Upper lobe of left lung (tissue), 6 donors: ENCODE measurements at regions not wholly inside any gene's neighbourhood (a gene's known extent, or its start where the extent isn't known, plus 50 kb on each side); places are given as distances from the start of the nearest gene placed in this dataset.

Experiments used
- ATAC-seq, 2 donors: fragments of 200-7000 bp; cut with Tn5 transposase; one replicate each; pipeline ENCODE4 v1.9.1; 2022; ENCODE audit warnings: mild to moderate bottlenecking in 2 of 2, moderate library complexity in 2 of 2; ENCODE audit not compliant: low FRiP score in 2 of 2
- DNase-seq, 2 donors: peaks; one replicate each; pipeline ENCODE4 v3.0.0-alpha.2; 2019 to 2020
- H3K27ac ChIP-seq, 4 donors: fragments of 200-600 bp; sonication (generic); one replicate each; pipeline ENCODE4 v1.5.1; 2016 to 2019
- H3K27me3 ChIP-seq, 4 donors: fragments of 200-600 bp; sonication (generic); one replicate each; pipeline ENCODE4 v1.5.1; 2017 to 2019
- H3K36me3 ChIP-seq, 4 donors: fragments of 200-600 bp; sonication (generic); one replicate each; pipeline ENCODE4 v1.5.1; 2016 to 2019
- H3K4me1 ChIP-seq, 4 donors: fragments of 200-600 bp; sonication (generic); one replicate each; pipeline ENCODE4 v1.5.1; 2018 to 2019
- H3K4me3 ChIP-seq, 4 donors: fragments of 200-600 bp; sonication (generic); one replicate each; pipeline ENCODE4 v1.5.1; 2017 to 2019; ENCODE audit warnings: mild to moderate bottlenecking in 2 of 4, moderate library complexity in 1 of 4
- H3K9me3 ChIP-seq, 4 donors: fragments of 200-600 bp; sonication (generic); one replicate each; pipeline ENCODE4 v1.5.1; 2018 to 2019
- EP300 ChIP-seq, 4 donors: sonication (generic); formaldehyde crosslinking; IDR thresholded peaks; one replicate each; pipeline ENCODE4 v1.5.1; 2017; ENCODE audit warnings: antibody characterized with exemption in 4 of 4, control low read depth in 2 of 4
- POLR2A ChIP-seq, 4 donors: fragments of 450-650 bp; IDR thresholded peaks; one replicate each; pipeline ENCODE4 v1.5.1; 2016 to 2017; ENCODE audit warnings: antibody characterized with exemption in 4 of 4, mild to moderate bottlenecking in 2 of 4
- POLR2AphosphoS5 ChIP-seq, 2 donors: sonication (generic); formaldehyde crosslinking; IDR thresholded peaks; one replicate each; pipeline ENCODE4 v1.5.1; 2017; ENCODE audit warnings: antibody characterized with exemption in 2 of 2
- WGBS, 2 donors: methylation state at CpG; one replicate each; pipeline ENCODE4 v1.1.5; 2017 to 2018; 5-methylcytosine and 5-hydroxymethylcytosine counted together
- TF ChIP-seq, protein P1 (sequence below), 6 experiments: fragments of 450-650 bp in 4 of 6; fragments of 200-600 bp in 2 of 6; sonication (generic) in 2 of 6; IDR thresholded peaks; one replicate each; pipeline ENCODE4 v1.5.1; 2016 to 2019; ENCODE audit warnings: antibody characterized with exemption in 6 of 6
- donor health status: DM: no; HTN: no; CAD: no; lungs with moderate emphysema.
- donor health status: DM: no; HTN: yes; CAD: no; lungs with severe emphysema.

GRCh38 chr5:8550921-8551320 lies 682.0 kb downstream of the MTRR start:
- H3K4me1 ChIP-seq: no peaks in the 10 kb centered on the region
- H3K9me3 ChIP-seq: peaks cover 0 to 11% (median 5%) of the 10 kb centered on the region in 4 donors
- H3K36me3 ChIP-seq: no peaks in the 10 kb centered on the region
- no peak for ATAC-seq
- H3K27ac ChIP-seq: no peak overlapping the region
- H3K4me3 ChIP-seq: no peak overlapping the region
- TF ChIP-seq POLR2AphosphoS5 (IDR thresholded peaks at IDR 0.05): no peak
- TF ChIP-seq, protein P1, sequence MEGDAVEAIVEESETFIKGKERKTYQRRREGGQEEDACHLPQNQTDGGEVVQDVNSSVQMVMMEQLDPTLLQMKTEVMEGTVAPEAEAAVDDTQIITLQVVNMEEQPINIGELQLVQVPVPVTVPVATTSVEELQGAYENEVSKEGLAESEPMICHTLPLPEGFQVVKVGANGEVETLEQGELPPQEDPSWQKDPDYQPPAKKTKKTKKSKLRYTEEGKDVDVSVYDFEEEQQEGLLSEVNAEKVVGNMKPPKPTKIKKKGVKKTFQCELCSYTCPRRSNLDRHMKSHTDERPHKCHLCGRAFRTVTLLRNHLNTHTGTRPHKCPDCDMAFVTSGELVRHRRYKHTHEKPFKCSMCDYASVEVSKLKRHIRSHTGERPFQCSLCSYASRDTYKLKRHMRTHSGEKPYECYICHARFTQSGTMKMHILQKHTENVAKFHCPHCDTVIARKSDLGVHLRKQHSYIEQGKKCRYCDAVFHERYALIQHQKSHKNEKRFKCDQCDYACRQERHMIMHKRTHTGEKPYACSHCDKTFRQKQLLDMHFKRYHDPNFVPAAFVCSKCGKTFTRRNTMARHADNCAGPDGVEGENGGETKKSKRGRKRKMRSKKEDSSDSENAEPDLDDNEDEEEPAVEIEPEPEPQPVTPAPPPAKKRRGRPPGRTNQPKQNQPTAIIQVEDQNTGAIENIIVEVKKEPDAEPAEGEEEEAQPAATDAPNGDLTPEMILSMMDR (IDR thresholded peaks at IDR 0.05): no peak
- TF ChIP-seq POLR2A (IDR thresholded peaks at IDR 0.05): no peak
- TF ChIP-seq EP300 (IDR thresholded peaks at IDR 0.05): no peak
- WGBS, 2 donors: 76 to 89% methylated on average over 4 of the region's 4 CpGs
- H3K27me3 ChIP-seq: no peaks in the 10 kb centered on the region
- no peak for DNase-seq

DNA sequence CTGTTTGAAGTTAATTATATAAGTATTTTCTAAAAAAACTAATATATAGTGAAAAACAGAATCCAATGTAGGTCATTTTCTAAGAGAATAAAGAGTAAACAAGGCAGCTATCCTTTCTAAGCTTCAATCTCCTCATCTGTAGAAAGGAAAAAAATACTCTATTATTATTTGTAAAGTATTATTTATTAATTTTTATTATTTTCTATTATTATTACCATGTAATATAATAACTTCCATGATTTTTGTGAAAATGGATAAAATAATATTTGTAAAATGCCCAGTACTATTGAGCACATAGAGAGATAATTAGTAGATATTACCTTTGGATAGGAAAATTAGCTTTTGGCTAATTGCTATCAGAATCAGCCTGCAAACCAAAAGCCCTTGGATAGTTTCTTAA lies 684.4 kb downstream of the MTRR start:
- H3K27ac ChIP-seq: no peak overlapping the region
- ATAC-seq (no peak), DNase-seq (no peak)
- no peaks in the 10 kb centered on the region for H3K27me3 ChIP-seq
- no peak overlapping the region for H3K4me3 ChIP-seq
- no peaks in the 10 kb centered on the region for H3K36me3 ChIP-seq
- no peaks in the 10 kb centered on the region for H3K4me1 ChIP-seq
- TF ChIP-seq EP300 (IDR thresholded peaks at IDR 0.05): no peak
- peaks cover 0 to 11% (median 5%) of the 10 kb centered on the region in 4 donors for H3K9me3 ChIP-seq

GRCh38 chr5:8557728-8558127 lies 688.8 kb downstream of the MTRR start:
- TF ChIP-seq POLR2A (IDR thresholded peaks at IDR 0.05): no peak
- TF ChIP-seq EP300 (IDR thresholded peaks at IDR 0.05): no peak
- TF ChIP-seq, protein P1 (IDR thresholded peaks at IDR 0.05): no peak
- no peak for TF ChIP-seq POLR2AphosphoS5 (IDR thresholded peaks at IDR 0.05)

GRCh38 chr5:8560776-8561175 lies 691.8 kb downstream of the MTRR start:
- Histone ChIP-seq H3K9me3 (no peaks in the 10 kb centered on the region), H3K36me3 (no peaks in the 10 kb centered on the region), H3K27ac (no peak overlapping the region), H3K4me3 (no peak overlapping the region), H3K27me3 (no peaks in the 10 kb centered on the region), H3K4me1 (no peaks in the 10 kb centered on the region)
- 34 to 50% methylated on average over 2 of the region's 2 CpGs for WGBS, 2 donors
- ATAC-seq (no peak), DNase-seq (no peak)
- TF ChIP-seq POLR2AphosphoS5 (IDR thresholded peaks at IDR 0.05) (no peak), EP300 (IDR thresholded peaks at IDR 0.05) (no peak), POLR2A (IDR thresholded peaks at IDR 0.05) (no peak)
- TF ChIP-seq, protein P1 (IDR thresholded peaks at IDR 0.05): no peak

More at GRCh38 chr5:8557728-8558127, 688.8 kb downstream of the MTRR start:
- H3K27me3 ChIP-seq: no peaks in the 10 kb centered on the region
- no peak overlapping the region for H3K4me3 ChIP-seq
- ATAC-seq (no peak), DNase-seq (no peak)
- 62 to 71% methylated on average over 3 of the region's 3 CpGs for WGBS, 2 donors
- H3K36me3 ChIP-seq: no peaks in the 10 kb centered on the region
- H3K9me3 ChIP-seq: peaks cover 0 to 11% (median 5%) of the 10 kb centered on the region in 4 donors
- H3K4me1 ChIP-seq: no peaks in the 10 kb centered on the region
- no peak overlapping the region for H3K27ac ChIP-seq

GRCh38 chr5:8561224-8561840 lies 692.4 kb downstream of the MTRR start:
- DNase-seq (no peak), ATAC-seq (no peak)
- H3K36me3 ChIP-seq: no peaks in the 10 kb centered on the region
- no peaks in the 10 kb centered on the region for H3K27me3 ChIP-seq
- TF ChIP-seq EP300 (IDR thresholded peaks at IDR 0.05): no peak
- TF ChIP-seq, protein P1 (IDR thresholded peaks at IDR 0.05): no peak
- no peak for TF ChIP-seq POLR2A (IDR thresholded peaks at IDR 0.05)
- TF ChIP-seq POLR2AphosphoS5 (IDR thresholded peaks at IDR 0.05): no peak
- no peaks in the 10 kb centered on the region for H3K9me3 ChIP-seq
- WGBS, 2 donors: 75 to 79% methylated on average over 3 of the region's 3 CpGs
- no peak overlapping the region for H3K4me3 ChIP-seq
- H3K4me1 ChIP-seq: no peaks in the 10 kb centered on the region
- H3K27ac ChIP-seq: no peak overlapping the region
